CD14-positive monocyte (primary cell): ENCODE measurements at regions not wholly inside any gene's neighbourhood (a gene's known extent, or its start where the extent isn't known, plus 50 kb on each side); places are given as distances from the start of the nearest gene placed in this dataset.

Experiments
- DNase-seq, 3 donors: peaks; one replicate each; pipeline ENCODE4 v3.0.0-alpha.2; 2011 to 2022
- H2AFZ ChIP-seq: 2 replicates; pipeline ENCODE4 v1.6.0; 2012; ENCODE audit warnings: mild to moderate bottlenecking, low read depth, low read length, inconsistent platforms; ENCODE audit not compliant: insufficient read depth, poor library complexity, severe bottlenecking
- H3K27ac ChIP-seq, 2 donors: 1 replicate in 1 of 2; 2 replicates in 1 of 2; pipeline ENCODE4 v1.5.1; 2012 to 2013; ENCODE audit warnings: low read length in 2 of 2, control low read depth in 1 of 2, inconsistent platforms in 1 of 2, low read depth in 1 of 2, mild to moderate bottlenecking in 1 of 2
- H3K27me3 ChIP-seq, 2 donors: one replicate each; pipeline versions ENCODE4 v1.6.0 to v1.6.1; 2011 to 2013; ENCODE audit warnings: low read length in 2 of 2; ENCODE audit not compliant: control insufficient read depth in 2 of 2, insufficient read depth in 2 of 2
- H3K36me3 ChIP-seq, 2 donors: replicated peaks in 1 of 2; 1 replicate in 1 of 2; 2 replicates in 1 of 2; pipeline versions ENCODE4 v1.5.1 to v1.6.1; 2012 to 2013; ENCODE audit warnings: low read length in 2 of 2, control low read depth in 1 of 2, inconsistent platforms in 1 of 2, mild to moderate bottlenecking in 1 of 2; ENCODE audit not compliant: insufficient read depth in 2 of 2, control insufficient read depth in 1 of 2
- H3K4me1 ChIP-seq, 2 donors: 1 replicate in 1 of 2; 2 replicates in 1 of 2; pipeline versions ENCODE4 v1.5.1 to v1.6.1; 2012 to 2013; ENCODE audit warnings: low read length in 2 of 2, control low read depth in 1 of 2, inconsistent platforms in 1 of 2, mild to moderate bottlenecking in 1 of 2, moderate library complexity in 1 of 2; ENCODE audit not compliant: insufficient read depth in 2 of 2, control insufficient read depth in 1 of 2
- H3K4me2 ChIP-seq: replicated peaks from 2 replicates; pipeline ENCODE3; 2012; ENCODE audit warnings: low read length, moderate library complexity, mild to moderate bottlenecking; ENCODE audit not compliant: poor library complexity, severe bottlenecking; ENCODE audit errors: extremely low read depth
- H3K4me3 ChIP-seq, 3 experiments: fragments of 200-600 bp in 1 of 3; sonication (generic) in 1 of 3; replicated peaks in 1 of 3; 1 replicate in 2 of 3; 2 replicates in 1 of 3; pipeline ENCODE4 v1.5.1; 2011 to 2013; ENCODE audit warnings: low read length in 3 of 3, mild to moderate bottlenecking in 3 of 3, control low read depth in 2 of 3, low read depth in 2 of 3, inconsistent platforms in 1 of 3, moderate library complexity in 1 of 3
- H3K79me2 ChIP-seq: 2 replicates; pipeline ENCODE4 v1.6.0; 2012; ENCODE audit warnings: mild to moderate bottlenecking, control low read depth, inconsistent platforms, low read length, moderate library complexity; ENCODE audit not compliant: insufficient read depth
- H3K9ac ChIP-seq: 2 replicates; pipeline ENCODE4 v1.6.0; 2017; ENCODE audit warnings: low read length, mild to moderate bottlenecking; ENCODE audit not compliant: insufficient read depth, poor library complexity, severe bottlenecking
- H3K9me3 ChIP-seq, 2 donors: replicated peaks in 1 of 2; 1 replicate in 1 of 2; 2 replicates in 1 of 2; pipeline versions ENCODE4 v1.5.1 to v1.6.1; 2012 to 2013; ENCODE audit warnings: low read length in 2 of 2, control low read depth in 1 of 2; ENCODE audit not compliant: control insufficient read depth in 1 of 2, insufficient read depth in 1 of 2
- H4K20me1 ChIP-seq: 2 replicates; pipeline ENCODE4 v1.6.0; 2012; ENCODE audit warnings: mild to moderate bottlenecking, low read length, control low read depth, moderate library complexity; ENCODE audit not compliant: insufficient read depth
- H3K27ac Mint-ChIP-seq, 7 donors: one replicate each; pipeline ENCODE4 v1.8.0; 2020; ENCODE audit warnings: mild to moderate bottlenecking in 7 of 7, mixed read lengths in 7 of 7, moderate library complexity in 6 of 7, inconsistent platforms in 2 of 7
- H3K27me3 Mint-ChIP-seq, 3 donors: one replicate each; pipeline ENCODE4 v1.8.0; 2021 to 2022; ENCODE audit warnings: low read depth in 3 of 3, mild to moderate bottlenecking in 3 of 3, mixed read lengths in 3 of 3, moderate library complexity in 3 of 3, inconsistent platforms in 1 of 3
- H3K36me3 Mint-ChIP-seq, 2 donors: one replicate each; pipeline ENCODE4 v1.8.0; 2020; ENCODE audit warnings: mixed read lengths in 2 of 2, inconsistent platforms in 1 of 2, mild to moderate bottlenecking in 1 of 2
- H3K4me1 Mint-ChIP-seq: one replicate; pipeline ENCODE4 v1.8.0; 2020; ENCODE audit warnings: mild to moderate bottlenecking, mixed read lengths
- H3K4me3 Mint-ChIP-seq, 2 donors: one replicate each; pipeline ENCODE4 v1.8.0; 2020; ENCODE audit warnings: mild to moderate bottlenecking in 2 of 2, mixed read lengths in 2 of 2, moderate library complexity in 1 of 2
- H3K9me3 Mint-ChIP-seq, 7 donors: one replicate each; pipeline ENCODE4 v1.8.0; 2020 to 2022; ENCODE audit warnings: mixed read lengths in 7 of 7, mild to moderate bottlenecking in 6 of 7, moderate library complexity in 6 of 7, inconsistent platforms in 2 of 7
- WGBS: methylation state at CpG from one replicate; pipeline ENCODE4 v1.1.5; 2013; ENCODE audit warnings: missing lambda C conversion rate; ENCODE audit not compliant: insufficient coverage; 5-methylcytosine and 5-hydroxymethylcytosine counted together
- intact Hi-C, 2 donors: fragments of 100-400 bp; cut with micrococcal nuclease; formaldehyde crosslinking; loops; one replicate each; pipeline versions ENCODE4 v1.15.0 to v1.15.1; 2023
- TF ChIP-seq, protein P1 (sequence below): fragments of 200-600 bp; IDR thresholded peaks from one replicate; pipeline ENCODE4 v1.8.0; 2022; ENCODE audit warnings: antibody characterized with exemption, mild to moderate bottlenecking

GRCh38 chr2:56580242-56580641, 396.5 kb downstream of the CCDC85A start:
- Histone ChIP-seq H3K9me3 (peaks cover 8 to 9% of the 10 kb centered on the region in 2 donors), H3K36me3 (no peaks in the 10 kb centered on the region), H3K27me3 (no peaks in the 10 kb centered on the region), H3K79me2 (no peaks in the 10 kb centered on the region), H3K4me1 (no peaks in the 10 kb centered on the region), H3K4me2 (no peak overlapping the region), H4K20me1 (no peaks in the 10 kb centered on the region), H3K9ac (no peak overlapping the region), H2AFZ (no peak overlapping the region), H3K4me3 (no peak overlapping the region), H3K27ac (no peak overlapping the region)
- H3K36me3 Mint-ChIP-seq, result no peaks in the 10 kb centered on the region
- H3K27ac Mint-ChIP-seq, result no peak overlapping the region
- H3K9me3 Mint-ChIP-seq, result peaks cover 0 to 13% (median 0%) of the 10 kb centered on the region in 7 donors
- intact Hi-C loops, result no loop called here
- DNase-seq, result no peak
- peaks cover 0 to 1% (median 0%) of the 10 kb centered on the region in 3 donors for H3K27me3 Mint-ChIP-seq
- H3K4me1 Mint-ChIP-seq, result no peaks in the 10 kb centered on the region
- TF ChIP-seq, protein P1, sequence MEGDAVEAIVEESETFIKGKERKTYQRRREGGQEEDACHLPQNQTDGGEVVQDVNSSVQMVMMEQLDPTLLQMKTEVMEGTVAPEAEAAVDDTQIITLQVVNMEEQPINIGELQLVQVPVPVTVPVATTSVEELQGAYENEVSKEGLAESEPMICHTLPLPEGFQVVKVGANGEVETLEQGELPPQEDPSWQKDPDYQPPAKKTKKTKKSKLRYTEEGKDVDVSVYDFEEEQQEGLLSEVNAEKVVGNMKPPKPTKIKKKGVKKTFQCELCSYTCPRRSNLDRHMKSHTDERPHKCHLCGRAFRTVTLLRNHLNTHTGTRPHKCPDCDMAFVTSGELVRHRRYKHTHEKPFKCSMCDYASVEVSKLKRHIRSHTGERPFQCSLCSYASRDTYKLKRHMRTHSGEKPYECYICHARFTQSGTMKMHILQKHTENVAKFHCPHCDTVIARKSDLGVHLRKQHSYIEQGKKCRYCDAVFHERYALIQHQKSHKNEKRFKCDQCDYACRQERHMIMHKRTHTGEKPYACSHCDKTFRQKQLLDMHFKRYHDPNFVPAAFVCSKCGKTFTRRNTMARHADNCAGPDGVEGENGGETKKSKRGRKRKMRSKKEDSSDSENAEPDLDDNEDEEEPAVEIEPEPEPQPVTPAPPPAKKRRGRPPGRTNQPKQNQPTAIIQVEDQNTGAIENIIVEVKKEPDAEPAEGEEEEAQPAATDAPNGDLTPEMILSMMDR, result no peak
- H3K4me3 Mint-ChIP-seq, result no peak overlapping the region

DNA sequence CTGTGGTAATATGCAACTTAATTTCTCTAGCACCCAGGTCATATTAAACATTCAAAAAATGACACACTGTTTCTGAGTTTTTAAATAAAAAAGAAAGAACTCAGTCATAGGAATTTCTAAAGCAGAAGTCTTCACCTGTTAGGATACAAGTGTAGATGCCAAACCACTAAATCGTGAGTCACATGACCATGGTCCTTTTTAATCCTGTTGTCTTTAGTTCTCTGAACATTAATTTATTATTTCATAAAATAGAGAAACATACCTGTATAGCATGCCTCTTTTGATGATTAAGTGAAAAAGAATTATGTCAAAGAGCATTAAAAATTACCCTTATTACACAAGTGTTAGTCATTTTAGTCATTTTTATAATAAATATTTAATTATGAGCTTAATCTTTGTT, 398.8 kb downstream of the CCDC85A start:
- Histone ChIP-seq H3K27me3 (no peaks in the 10 kb centered on the region), H3K27ac (no peak overlapping the region), H3K4me1 (no peaks in the 10 kb centered on the region), H3K4me2 (no peak overlapping the region), H3K4me3 (no peak overlapping the region), H3K79me2 (no peaks in the 10 kb centered on the region), H4K20me1 (no peaks in the 10 kb centered on the region), H3K36me3 (no peaks in the 10 kb centered on the region), H3K9ac (no peak overlapping the region), H2AFZ (no peak overlapping the region), H3K9me3 (no peaks in the 10 kb centered on the region)
- no peak overlapping the region for H3K4me3 Mint-ChIP-seq
- no peaks in the 10 kb centered on the region for H3K36me3 Mint-ChIP-seq
- TF ChIP-seq, protein P1, result no peak
- WGBS, result no CpG with 5 or more reads among the region's 1 CpG
- peaks cover 0 to 5% (median 0%) of the 10 kb centered on the region in 7 donors for H3K9me3 Mint-ChIP-seq
- DNase-seq, result no peak
- H3K27ac Mint-ChIP-seq, result no peak overlapping the region
- H3K27me3 Mint-ChIP-seq, result no peaks in the 10 kb centered on the region
- intact Hi-C loops, result no loop called here
- H3K4me1 Mint-ChIP-seq, result no peaks in the 10 kb centered on the region
